Activated CD4-positive, CD25-positive, alpha-beta regulatory T cell (primary cell): ENCODE measurements at regions not wholly inside any gene's neighbourhood (a gene's known extent, or its start where the extent isn't known, plus 50 kb on each side); places are given as distances from the start of the nearest gene placed in this dataset.

ENCODE experiments used
- DNase-seq, 4 experiments: peaks; one replicate each; lab custom pipeline; 2025; lab: John Stamatoyannopoulos, UW

DNA sequence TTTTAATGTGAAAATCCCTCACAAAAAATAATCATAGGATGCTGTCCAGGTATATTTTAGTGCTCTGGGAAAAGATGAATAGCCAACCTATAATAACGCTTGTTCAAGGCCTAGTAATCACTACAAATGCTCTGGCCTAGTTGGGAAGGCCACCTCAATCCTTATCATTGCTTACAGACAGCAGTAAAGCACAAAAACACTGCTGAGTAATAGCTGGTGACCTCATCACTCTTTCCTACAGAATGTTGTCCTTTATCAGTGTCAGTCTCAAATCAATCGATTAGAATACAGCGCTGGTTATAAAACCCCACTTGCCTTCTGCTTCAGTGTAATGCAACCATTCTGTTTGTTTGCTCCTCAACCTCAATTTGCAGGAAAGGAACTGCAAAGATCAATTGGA is 72.6 kb upstream of the STEAP1 start:
- DNase-seq, result no peak

DNA sequence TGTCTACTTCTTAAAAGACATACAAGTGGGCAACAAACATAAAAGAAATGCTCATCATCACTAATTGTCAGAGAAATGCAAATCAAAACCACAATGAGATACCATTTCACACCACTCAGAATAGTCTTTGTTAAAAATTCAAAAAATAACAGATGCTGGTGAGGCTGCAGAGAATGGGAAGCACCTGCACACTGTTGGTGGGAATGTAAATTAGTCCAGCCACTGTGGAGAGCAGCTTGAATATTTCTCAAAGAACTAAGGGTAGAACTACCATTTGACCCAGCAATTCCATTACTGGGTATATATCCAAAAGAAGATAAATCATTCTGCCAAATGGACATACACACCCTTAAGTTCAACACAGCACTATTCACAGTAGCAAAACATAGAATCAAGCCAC is 61.8 kb upstream of the STEAP1 start:
- DNase-seq, result no peak

DNA sequence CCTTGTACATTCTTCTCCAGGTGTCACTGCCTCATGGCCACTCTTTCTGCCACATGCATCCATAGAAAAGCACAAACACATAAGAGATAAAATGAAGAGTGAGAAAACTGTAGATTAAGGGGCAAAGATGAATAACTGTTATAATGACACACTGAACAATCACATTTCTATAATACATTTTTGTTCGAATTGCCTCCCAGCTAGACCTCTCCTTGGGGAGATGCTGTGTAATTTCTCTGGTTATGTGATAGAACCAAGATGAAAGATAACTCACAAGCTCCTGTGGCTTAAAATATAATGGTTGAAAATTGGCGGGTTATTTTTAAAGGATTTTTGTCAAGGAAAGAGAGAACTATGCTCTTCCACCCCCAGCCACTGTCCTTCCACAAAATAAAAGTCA is 60.2 kb upstream of the STEAP1 start:
- no peak for DNase-seq
